ENCODE measurements at regions not wholly inside any gene's neighbourhood (a gene's known extent, or its start where the extent isn't known, plus 50 kb on each side); places are given as distances from the start of the nearest gene placed in this dataset.

- no peaks in the 10 kb centered on the region for H4K20me1 ChIP-seq (ENCODE audit: low read depth, low read length)
- no peak overlapping the region for H3K4me2 ChIP-seq (ENCODE audit: low read depth, low read length, poor library complexity, severe bottlenecking)
- H3F3A ChIP-seq (ENCODE audit: insufficient read depth) = no peaks in the 10 kb centered on the region
- H3K79me2 ChIP-seq (ENCODE audit: insufficient read depth, low read length) = no peaks in the 10 kb centered on the region
- no peak for TF ChIP-seq EZH2phosphoT487 (conservative IDR thresholded peaks at IDR 0.05; ENCODE audit: low read length)
- no peak for TF ChIP-seq CTCF (IDR thresholded peaks at IDR 0.05; ENCODE audit: insufficient read depth, low read length, poor library complexity, severe bottlenecking)
- no peaks in the 10 kb centered on the region for H3K36me3 ChIP-seq (ENCODE audit: low read length)
- H3K4me3 ChIP-seq (ENCODE audit: insufficient read depth, low read length, poor library complexity, severe bottlenecking) = no peak overlapping the region
- no peaks in the 10 kb centered on the region for H3K27me3 ChIP-seq (ENCODE audit: low read length)
- H3K9ac ChIP-seq (ENCODE audit: low read length) = no peak overlapping the region
- no peak overlapping the region for H2AFZ ChIP-seq (ENCODE audit: low read depth, low read length, severe bottlenecking)
- no peaks in the 10 kb centered on the region for H3K9me3 ChIP-seq (ENCODE audit: insufficient read depth, low read length)
- no peak overlapping the region for H3K27ac ChIP-seq (ENCODE audit: low read depth, low read length)
- no peaks in the 10 kb centered on the region for H3K9me2 ChIP-seq (replicated peaks; ENCODE audit: insufficient read depth, low read length)
Observed at GRCh38 chr2:71976685-71977084, 171.0 kb downstream of the CYP26B1 start.

- no peaks in the 10 kb centered on the region for H3K79me2 ChIP-seq (ENCODE audit: insufficient read depth, low read length)
- H3K27ac ChIP-seq (ENCODE audit: low read depth, low read length) = no peak overlapping the region
- H3K4me3 ChIP-seq (ENCODE audit: insufficient read depth, low read length, poor library complexity, severe bottlenecking) = no peak overlapping the region
- H3K4me2 ChIP-seq (ENCODE audit: low read depth, low read length, poor library complexity, severe bottlenecking) = no peak overlapping the region
- no peak for TF ChIP-seq CTCF (IDR thresholded peaks at IDR 0.05; ENCODE audit: insufficient read depth, low read length, poor library complexity, severe bottlenecking)
- no peak for TF ChIP-seq EZH2phosphoT487 (conservative IDR thresholded peaks at IDR 0.05; ENCODE audit: low read length)
- H3K9me3 ChIP-seq (ENCODE audit: insufficient read depth, low read length) = no peaks in the 10 kb centered on the region
- no peaks in the 10 kb centered on the region for H3K36me3 ChIP-seq (ENCODE audit: low read length)
- no peak overlapping the region for H3K9ac ChIP-seq (ENCODE audit: low read length)
- no peaks in the 10 kb centered on the region for H4K20me1 ChIP-seq (ENCODE audit: low read depth, low read length)
- no peaks in the 10 kb centered on the region for H3K9me2 ChIP-seq (replicated peaks; ENCODE audit: insufficient read depth, low read length)
- no peak overlapping the region for H2AFZ ChIP-seq (ENCODE audit: low read depth, low read length, severe bottlenecking)
- no peaks in the 10 kb centered on the region for H3K27me3 ChIP-seq (ENCODE audit: low read length)
- no peaks in the 10 kb centered on the region for H3F3A ChIP-seq (ENCODE audit: insufficient read depth)
Observed at GRCh38 chr2:71974846-71975245, 172.8 kb downstream of the CYP26B1 start.

- no peaks in the 10 kb centered on the region for H3K9me3 ChIP-seq (ENCODE audit: insufficient read depth, low read length)
- no peak overlapping the region for H3K4me2 ChIP-seq (ENCODE audit: low read depth, low read length, poor library complexity, severe bottlenecking)
- H3K27me3 ChIP-seq (ENCODE audit: low read length) = no peaks in the 10 kb centered on the region
- H3K79me2 ChIP-seq (ENCODE audit: insufficient read depth, low read length) = no peaks in the 10 kb centered on the region
- H3K36me3 ChIP-seq (ENCODE audit: low read length) = no peaks in the 10 kb centered on the region
- H4K20me1 ChIP-seq (ENCODE audit: low read depth, low read length) = no peaks in the 10 kb centered on the region
- H2AFZ ChIP-seq (ENCODE audit: low read depth, low read length, severe bottlenecking) = no peak overlapping the region
- no peaks in the 10 kb centered on the region for H3K9me2 ChIP-seq (replicated peaks; ENCODE audit: insufficient read depth, low read length)
- no peak overlapping the region for H3K9ac ChIP-seq (ENCODE audit: low read length)
- no peak overlapping the region for H3K4me3 ChIP-seq (ENCODE audit: insufficient read depth, low read length, poor library complexity, severe bottlenecking)
- TF ChIP-seq EZH2phosphoT487 (conservative IDR thresholded peaks at IDR 0.05; ENCODE audit: low read length) (no peak), CTCF (IDR thresholded peaks at IDR 0.05; ENCODE audit: insufficient read depth, low read length, poor library complexity, severe bottlenecking) (no peak)
- no peak overlapping the region for H3K27ac ChIP-seq (ENCODE audit: low read depth, low read length)
- H3F3A ChIP-seq (ENCODE audit: insufficient read depth) = no peaks in the 10 kb centered on the region
Observed at GRCh38 chr2:71971493-71971892, 176.2 kb downstream of the CYP26B1 start.
